NOMO-1 treated with dmso at 0.1 percent for 144 hours (cell line): ENCODE measurements at regions not wholly inside any gene's neighbourhood (a gene's known extent, or its start where the extent isn't known, plus 50 kb on each side); places are given as distances from the start of the nearest gene placed in this dataset.

Source experiments
- DNase-seq: peaks from one replicate; lab custom pipeline; 2025; ENCODE audit not compliant: unreplicated experiment; lab: John Stamatoyannopoulos, UW

DNA sequence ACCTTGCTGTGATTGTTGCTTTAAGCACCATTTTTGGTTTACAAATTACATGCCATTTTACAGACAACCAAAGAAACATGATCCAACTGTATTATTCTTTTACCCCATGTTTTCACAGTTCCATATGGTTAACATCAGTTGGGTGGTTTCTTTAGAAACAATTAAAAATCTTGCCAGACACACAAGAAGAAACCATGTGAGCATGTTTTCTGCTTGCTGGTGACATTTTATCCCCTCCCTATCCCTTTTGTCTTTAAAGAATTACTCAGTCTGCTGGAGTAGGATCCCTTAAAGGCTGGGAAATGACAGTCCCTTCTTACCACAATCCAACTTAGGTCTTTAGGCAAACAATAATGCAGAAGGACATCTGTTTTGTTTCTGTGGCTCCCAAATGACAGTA is 121.8 kb upstream of the PLXNC1 start:
- DNase-seq: no peak

DNA sequence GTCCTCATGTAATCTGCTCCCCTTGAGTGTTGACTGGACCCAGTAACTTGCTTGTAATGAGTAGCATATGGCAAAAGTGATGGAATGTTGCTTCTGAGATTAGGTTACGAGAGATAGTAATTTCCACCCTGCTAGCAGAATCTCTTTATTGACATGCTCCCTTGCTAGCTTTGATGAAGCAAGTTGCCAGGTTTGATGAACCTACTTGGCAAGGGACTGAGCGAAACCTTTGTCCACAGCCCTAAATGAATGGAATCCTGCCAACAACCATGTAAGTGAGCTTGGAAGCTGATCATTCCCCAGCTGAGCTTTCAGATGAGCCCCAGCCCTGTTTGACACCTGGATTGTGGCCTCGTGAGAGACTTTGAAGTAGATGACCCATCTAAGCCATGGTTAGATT is 120.8 kb upstream of the PLXNC1 start:
- no peak for DNase-seq

DNA sequence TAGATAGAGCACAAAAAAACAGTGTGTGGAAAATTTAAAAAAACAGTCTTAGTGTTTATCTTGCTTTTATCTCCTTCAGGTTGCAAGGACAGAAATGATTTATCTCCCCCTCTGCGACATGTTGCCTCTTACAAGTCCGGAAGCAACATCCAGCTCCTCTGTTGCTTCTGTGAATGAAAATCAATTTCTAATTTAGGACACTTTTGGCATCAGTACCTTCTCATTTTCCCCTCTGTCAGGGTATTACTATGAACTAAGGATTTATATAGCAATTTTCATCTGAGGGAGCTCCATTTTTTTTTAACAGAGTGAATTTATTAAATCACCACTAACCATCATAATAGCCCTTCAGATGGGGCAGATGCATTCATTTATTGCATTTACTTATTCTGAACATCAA is 116.6 kb upstream of the PLXNC1 start:
- no peak for DNase-seq

- no peak for DNase-seq
These were observed 116.0 kb upstream of the PLXNC1 start for GRCh38 chr12:94032368-94032767.

GRCh38 chr12:94033101-94033500 is 115.3 kb upstream of the PLXNC1 start:
- no peak for DNase-seq

DNA sequence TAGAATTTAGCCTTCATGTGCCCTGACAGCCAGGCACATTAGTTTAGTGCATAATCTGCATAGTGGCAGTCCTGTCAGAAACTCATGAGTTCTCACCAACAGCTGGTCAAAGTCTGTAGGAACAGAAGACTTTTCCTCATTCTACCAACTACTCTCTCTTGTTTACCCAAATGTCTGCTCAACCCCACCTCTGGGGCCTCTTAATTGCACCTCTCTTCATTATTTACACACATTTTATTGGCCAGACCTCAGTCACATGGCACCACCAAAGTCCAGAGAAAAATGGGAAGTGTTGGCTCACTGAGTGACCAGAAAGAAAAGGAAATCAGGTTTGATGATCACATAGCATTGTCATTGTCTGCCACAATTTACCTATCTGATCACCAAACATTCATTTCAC is 114.6 kb upstream of the PLXNC1 start:
- no peak for DNase-seq

DNA sequence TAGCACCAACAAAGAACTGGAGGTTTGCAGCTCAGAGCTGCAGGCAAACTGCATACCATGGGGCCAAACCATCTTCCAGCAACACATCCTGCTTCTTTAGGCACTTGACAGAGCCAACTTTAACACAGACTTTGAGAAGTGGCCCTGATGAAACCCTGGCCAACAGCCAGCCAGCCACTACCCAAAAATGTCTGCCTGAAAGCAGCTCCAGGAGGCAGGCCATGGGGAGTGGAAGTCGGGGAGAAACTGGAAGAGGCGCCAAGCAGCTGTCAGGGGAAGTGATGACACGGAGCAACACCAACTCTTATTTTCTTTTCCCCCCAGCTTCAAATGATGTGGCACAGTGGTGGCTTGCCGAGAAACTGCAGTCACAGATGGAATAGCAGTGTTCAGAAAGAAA is 110.9 kb upstream of the PLXNC1 start:
- DNase-seq: no peak

DNA sequence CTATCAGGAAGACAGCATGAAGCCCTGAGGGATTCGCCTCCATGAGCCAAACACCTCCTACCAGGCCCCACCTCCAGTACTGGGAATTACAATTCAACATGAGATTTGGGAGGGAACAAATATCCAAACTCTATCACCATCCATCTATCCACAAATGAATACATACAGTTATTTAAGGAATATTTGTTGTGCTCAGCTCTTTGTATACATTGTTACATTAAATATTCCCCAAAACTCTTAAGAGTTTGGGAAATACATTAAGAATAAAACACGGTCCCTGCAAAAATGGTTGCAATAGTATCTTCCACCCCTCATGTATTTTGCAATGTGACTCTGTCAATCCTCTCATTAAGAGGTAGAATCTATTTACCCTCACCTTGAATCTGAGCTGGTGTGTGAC is 109.8 kb upstream of the PLXNC1 start:
- DNase-seq: no peak

DNA sequence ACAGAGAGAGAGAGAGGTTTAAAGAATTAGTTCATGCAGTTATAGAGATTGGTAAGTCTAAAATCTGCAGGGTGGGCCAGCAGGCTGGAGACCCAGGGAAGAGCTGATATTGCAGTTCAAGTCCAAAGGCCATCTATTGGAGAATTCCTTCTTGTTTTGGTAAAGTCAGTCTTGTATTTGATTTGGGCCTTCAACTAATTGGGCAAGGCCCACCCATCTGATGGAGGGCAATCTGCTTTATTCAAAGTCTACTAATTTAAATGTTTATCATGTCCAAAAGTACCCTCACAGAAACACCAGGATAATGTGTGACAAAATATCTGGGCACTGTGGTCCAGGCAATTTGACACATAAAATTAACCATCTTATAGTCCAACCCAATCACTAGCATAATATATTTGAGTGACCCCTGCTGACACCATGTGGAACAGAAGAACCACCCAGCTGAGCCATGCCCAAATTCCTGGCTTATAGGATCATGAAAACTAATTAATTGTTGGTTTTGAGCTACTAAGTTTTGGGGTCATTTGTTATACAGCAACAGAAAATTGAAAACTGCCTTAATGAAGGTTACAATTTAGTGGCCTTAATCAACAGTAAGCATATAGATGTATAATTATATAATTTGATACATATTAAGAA is 109.1 kb upstream of the PLXNC1 start:
- DNase-seq: no peak

- peak; percentile 68 for DNase-seq
These were observed 108.5 kb upstream of the PLXNC1 start for GRCh38 chr12:94039914-94040313.

GRCh38 chr12:94041850-94042249 is 106.5 kb upstream of the PLXNC1 start:
- no peak for DNase-seq

- DNase-seq: no peak
These were observed 106.1 kb upstream of the PLXNC1 start for GRCh38 chr12:94042321-94042720.

DNA sequence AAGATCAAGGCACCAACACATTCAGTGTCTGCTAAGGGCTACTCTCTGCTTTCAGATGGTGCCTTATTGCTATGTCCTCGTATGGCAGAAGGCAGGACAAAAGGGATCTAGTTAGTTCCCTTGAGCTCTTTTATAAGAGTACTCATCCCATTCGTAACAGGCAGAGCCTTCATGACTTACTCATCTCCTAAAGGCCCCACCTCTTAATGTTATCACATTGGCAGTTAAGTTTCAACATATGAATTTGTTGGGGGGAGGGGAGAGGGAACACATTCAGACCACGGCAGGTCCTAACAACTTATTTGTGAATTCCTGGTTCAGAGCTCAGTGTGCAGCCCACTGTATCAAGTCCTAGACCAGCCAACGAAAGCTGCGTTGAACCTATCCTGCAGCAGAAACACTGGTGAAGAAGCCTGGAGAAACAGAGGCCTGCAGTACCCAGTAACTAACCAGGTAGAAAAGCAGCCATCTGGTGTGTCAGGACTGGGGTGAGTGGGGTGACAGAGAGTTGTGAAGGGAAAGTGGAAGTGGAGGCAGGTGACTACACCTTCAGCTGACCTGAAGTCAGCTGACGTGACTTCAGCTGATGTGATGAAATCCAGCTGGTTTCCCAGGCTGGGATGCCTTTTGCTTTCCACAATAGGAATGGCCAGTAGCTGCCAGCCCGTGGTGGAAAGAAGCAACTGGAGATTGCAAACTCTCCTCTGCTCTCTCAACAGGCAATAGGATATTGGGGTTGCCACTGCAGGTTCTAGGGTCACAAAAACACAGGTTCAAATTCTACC is 101.6 kb upstream of the PLXNC1 start:
- no peak for DNase-seq

GRCh38 chr12:94047781-94048567 is 100.4 kb upstream of the PLXNC1 start:
- DNase-seq: no peak

DNA sequence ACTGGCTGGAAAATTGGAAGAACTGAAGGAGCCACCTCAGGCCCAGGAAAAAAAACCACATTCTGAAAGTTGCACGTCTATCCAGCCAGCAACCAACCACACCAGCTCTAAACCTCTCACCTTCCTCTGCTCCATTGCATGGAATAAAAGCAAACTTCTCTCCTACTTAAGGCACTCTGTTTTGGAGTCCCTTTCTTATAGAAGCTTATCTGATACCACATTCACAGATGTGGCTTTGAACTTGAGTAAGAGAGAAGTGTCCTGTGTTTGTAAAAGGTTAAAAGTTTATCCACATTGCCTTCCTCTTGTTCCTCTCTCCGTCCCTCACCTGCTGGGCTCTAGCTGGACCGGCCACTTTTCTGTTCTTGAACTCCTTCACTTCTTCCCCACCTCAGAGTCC is 99.6 kb upstream of the PLXNC1 start:
- no peak for DNase-seq

GRCh38 chr12:94049718-94050117 is 98.7 kb upstream of the PLXNC1 start:
- no peak for DNase-seq

- DNase-seq: no peak
These were observed 94.7 kb upstream of the PLXNC1 start for GRCh38 chr12:94053676-94054075.

DNA sequence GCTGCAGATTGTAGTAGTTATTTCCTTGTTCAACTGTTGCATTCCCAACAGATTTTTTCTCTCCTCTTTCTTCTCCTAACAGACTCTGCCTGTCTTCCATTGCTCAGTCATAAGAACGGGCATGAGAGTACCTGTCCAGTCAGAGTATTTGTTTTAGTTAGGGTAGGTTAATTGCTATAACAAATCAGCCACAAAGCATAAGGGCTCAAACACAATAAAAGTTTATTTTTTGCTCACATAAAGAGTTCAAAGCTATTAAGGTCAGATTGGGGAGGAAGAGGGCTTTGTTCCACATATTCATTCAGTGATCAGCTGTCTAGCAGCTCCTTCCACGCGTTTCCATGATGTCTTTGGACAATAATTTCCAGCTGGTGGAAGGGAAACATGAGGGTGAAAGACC is 92.8 kb upstream of the PLXNC1 start:
- no peak for DNase-seq

DNA sequence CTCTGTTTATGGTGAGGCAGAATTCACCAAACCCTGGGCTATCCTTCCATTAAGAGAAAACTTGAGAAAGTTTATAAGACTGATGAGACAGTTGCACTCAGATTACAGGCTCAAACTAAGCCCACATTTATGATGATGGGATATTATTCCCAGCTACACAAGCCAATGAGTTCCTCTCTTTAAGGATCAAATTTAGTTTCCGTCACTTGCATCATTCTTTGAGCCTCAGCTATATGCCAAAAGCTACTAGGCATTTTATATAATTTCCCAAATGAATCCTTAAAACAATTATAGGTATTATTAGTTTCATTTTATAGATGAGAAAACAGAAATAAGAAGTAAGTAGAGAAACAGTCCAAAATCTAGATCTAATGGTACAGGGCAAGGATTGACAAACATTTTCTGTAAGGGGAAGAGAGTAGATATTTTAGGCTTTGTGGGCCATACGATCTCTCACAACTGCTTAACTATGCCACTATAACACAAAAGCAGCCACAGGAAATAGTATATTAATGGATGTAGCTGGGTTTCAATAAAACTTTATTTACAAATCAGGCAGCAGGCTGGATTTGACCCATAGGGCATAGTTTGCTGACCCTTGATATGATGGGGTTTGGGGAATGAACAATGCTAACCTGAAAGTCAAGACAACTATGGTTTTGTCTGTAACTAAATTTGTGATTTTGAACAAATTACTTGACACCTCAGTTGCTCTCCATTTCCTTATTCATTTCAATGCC is 91.8 kb upstream of the PLXNC1 start:
- no peak for DNase-seq

DNA sequence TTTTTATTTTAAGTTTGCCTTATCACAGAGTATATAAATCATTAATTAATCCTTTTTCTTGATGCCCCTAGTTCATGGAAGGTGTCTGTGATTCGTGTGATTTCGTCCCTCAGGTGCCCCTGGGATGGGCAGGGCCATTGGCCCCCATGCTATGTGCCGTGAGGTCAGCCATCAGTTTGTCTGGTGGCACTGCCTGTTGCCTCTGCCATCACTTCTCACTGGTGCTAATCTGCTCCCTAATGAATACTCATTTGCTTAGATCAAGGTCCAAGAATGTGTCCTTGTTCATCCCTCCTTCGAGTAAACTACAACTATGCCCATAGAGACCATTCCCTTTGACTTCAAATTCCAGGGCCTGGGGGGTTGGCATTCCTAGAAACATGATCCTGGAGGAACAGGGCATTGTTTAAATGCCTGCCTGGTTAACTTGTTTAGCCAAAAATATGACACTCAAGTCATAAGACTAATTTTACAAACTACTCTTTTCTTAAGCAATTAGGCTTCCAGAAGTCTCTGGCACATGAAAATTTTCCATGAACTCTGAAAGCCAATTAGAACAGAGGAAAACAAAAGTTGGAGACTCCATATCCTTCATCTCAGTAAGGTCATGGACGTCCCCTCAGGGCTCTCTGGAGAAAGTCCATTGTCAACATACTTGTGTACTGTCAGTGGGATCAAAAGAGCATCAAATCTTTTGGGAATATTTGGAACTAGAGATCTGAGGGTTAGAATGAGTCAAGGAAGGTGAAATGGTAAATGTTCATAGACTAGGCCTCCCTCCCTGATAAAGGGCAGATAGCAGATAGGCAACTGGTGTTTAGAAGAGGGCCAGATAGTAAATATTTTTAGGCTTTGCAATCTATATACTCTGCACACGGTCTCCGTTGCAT is 90.9 kb upstream of the PLXNC1 start:
- DNase-seq: no peak
